GM12891 (cell line): ENCODE measurements at regions not wholly inside any gene's neighbourhood (a gene's known extent, or its start where the extent isn't known, plus 50 kb on each side); places are given as distances from the start of the nearest gene placed in this dataset.

Source experiments
- PAX5 ChIP-seq: IDR thresholded peaks from 2 replicates; pipeline ENCODE4 v1.6.1; 2011; ENCODE audit warnings: low read length, moderate library complexity, mild to moderate bottlenecking; ENCODE audit not compliant: insufficient read depth, severe bottlenecking
- TAF1 ChIP-seq: IDR thresholded peaks from 2 replicates; pipeline ENCODE4 v1.6.1; 2011; ENCODE audit warnings: low read depth, low read length, control low read depth

DNA sequence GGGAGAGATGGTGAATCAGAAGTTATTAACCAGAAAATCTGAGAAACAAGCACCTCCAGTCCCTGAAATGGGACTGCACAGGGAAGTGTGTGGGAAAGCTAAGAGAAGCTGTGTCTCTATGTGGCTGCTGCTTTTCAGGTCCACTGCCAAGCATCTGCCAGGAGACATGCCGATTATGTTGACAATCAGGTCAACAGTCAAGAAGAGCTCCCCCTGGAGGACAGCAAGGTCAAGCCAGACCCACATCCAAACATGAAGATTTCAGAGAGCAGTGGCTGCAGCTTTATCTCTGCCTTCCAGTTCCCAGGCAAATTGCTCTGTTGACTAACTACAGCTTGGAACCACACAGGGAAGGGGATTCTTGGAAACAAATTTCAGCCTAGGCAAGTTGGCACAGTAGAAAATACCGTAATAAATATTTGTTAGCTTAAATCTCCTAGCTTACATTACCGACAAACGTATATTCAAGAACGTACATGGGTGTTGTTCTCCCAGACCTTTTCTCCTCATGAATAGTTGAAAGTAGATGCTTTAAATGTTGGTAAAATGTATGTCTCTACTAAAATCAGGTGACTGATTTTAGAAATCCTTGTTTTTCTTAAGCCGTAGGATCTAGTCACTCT lies 394.5 kb upstream of the RARB start:
- TF ChIP-seq PAX5 (no peak), TAF1 (no peak)
